HCEC 1CT (cell line): ENCODE measurements at regions not wholly inside any gene's neighbourhood (a gene's known extent, or its start where the extent isn't known, plus 50 kb on each side); places are given as distances from the start of the nearest gene placed in this dataset.
"Not testable (repeated sequence)": the region's sequence is repeated elsewhere in the genome, so short reads cannot be mapped to it uniquely, and the experiment has no call there.

ENCODE experiments used
- DNase-seq: peaks from one replicate; pipeline ENCODE4 v3.0.0-alpha.2; 2017

- DNase-seq: no peak
Measured at GRCh38 chr2:166727095-166727494, 161.2 kb upstream of the XIRP2 start.

GRCh38 chr2:166725927-166726924 lies 162.1 kb upstream of the XIRP2 start:
- no peak for DNase-seq

- no peak for DNase-seq
Measured at GRCh38 chr2:166716968-166717367, 171.3 kb upstream of the XIRP2 start.

- DNase-seq: peak; percentile 12
Measured at GRCh38 chr2:166700079-166700478, 188.2 kb upstream of the XIRP2 start.

GRCh38 chr2:166695154-166695553 lies 193.1 kb upstream of the XIRP2 start:
- DNase-seq: no peak

GRCh38 chr2:166686057-166686456 lies 192.0 kb upstream of the SCN7A start:
- not testable (repeated sequence) for DNase-seq

GRCh38 chr2:166677996-166678395 lies 183.9 kb upstream of the SCN7A start:
- no peak for DNase-seq

GRCh38 chr2:166676716-166677115 lies 182.7 kb upstream of the SCN7A start:
- DNase-seq: no peak

GRCh38 chr2:166675553-166675952 lies 181.5 kb upstream of the SCN7A start:
- DNase-seq: no peak

- DNase-seq: no peak
Measured at GRCh38 chr2:166673986-166674385, 179.9 kb upstream of the SCN7A start.

- DNase-seq: no peak
Measured at GRCh38 chr2:166671801-166672200, 177.8 kb upstream of the SCN7A start.

- peak; percentile 52 for DNase-seq
Measured at GRCh38 chr2:166671235-166671634, 177.2 kb upstream of the SCN7A start.

- DNase-seq: peak; percentile 84
Measured at GRCh38 chr2:166665991-166666940, 172.2 kb upstream of the SCN7A start.

- DNase-seq: no peak
Measured at GRCh38 chr2:166661824-166662223, 167.8 kb upstream of the SCN7A start.

GRCh38 chr2:166661391-166661790 lies 167.3 kb upstream of the SCN7A start:
- DNase-seq: no peak

GRCh38 chr2:166658901-166659300 lies 164.9 kb upstream of the SCN7A start:
- no peak for DNase-seq

GRCh38 chr2:166653185-166653813 lies 159.2 kb upstream of the SCN7A start:
- DNase-seq: peak; percentile 20

- DNase-seq: no peak
Measured at GRCh38 chr2:166651991-166652390, 157.9 kb upstream of the SCN7A start.

GRCh38 chr2:166651080-166651675 lies 157.1 kb upstream of the SCN7A start:
- DNase-seq: peak; percentile 53

- no peak for DNase-seq
Measured at GRCh38 chr2:166647935-166648334, 153.9 kb upstream of the SCN7A start.

GRCh38 chr2:166643980-166644379 lies 149.9 kb upstream of the SCN7A start:
- no peak for DNase-seq

- DNase-seq: not testable (repeated sequence)
Measured at GRCh38 chr2:166641516-166641915, 147.5 kb upstream of the SCN7A start.
